ENCODE measurements at regions not wholly inside any gene's neighbourhood (a gene's known extent, or its start where the extent isn't known, plus 50 kb on each side); places are given as distances from the start of the nearest gene placed in this dataset.

DNA sequence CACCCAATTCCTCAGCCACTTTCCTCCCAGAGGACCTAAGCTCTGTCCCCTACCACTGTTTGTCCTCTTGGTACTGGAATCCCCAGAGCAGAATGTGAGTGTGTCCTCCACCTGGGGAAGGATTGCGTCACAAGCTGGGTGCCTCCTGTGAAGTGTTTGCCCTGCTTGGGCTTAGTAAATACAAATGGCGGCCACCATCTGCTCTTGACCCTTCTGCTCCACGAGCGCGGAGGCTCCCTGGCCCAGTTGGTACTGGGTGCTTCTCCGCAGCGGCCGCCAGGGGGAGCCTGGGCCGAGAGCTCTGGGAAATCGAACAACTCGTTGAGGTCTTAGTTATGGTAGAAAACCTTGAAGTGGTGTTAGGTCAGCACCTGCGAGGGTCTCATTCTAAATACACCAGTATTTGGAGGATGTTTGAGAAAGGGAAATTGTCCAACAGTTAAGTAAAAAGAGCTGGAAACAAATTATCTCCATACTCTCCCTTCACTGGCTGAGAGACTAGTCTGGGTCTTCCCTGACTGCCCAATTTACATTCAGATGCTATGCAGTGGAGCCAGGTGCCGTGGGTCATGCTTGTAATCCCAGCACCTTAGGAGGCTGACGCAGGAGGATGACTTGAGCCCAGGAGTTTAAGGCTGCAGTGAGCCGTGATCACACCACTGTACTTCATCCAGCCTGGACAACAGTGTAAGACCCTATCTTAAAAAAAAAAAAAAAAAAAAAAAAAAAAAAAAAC, 74.6 kb upstream of the TEAD1 start (continued):
- TF ChIP-seq, protein P1, sequence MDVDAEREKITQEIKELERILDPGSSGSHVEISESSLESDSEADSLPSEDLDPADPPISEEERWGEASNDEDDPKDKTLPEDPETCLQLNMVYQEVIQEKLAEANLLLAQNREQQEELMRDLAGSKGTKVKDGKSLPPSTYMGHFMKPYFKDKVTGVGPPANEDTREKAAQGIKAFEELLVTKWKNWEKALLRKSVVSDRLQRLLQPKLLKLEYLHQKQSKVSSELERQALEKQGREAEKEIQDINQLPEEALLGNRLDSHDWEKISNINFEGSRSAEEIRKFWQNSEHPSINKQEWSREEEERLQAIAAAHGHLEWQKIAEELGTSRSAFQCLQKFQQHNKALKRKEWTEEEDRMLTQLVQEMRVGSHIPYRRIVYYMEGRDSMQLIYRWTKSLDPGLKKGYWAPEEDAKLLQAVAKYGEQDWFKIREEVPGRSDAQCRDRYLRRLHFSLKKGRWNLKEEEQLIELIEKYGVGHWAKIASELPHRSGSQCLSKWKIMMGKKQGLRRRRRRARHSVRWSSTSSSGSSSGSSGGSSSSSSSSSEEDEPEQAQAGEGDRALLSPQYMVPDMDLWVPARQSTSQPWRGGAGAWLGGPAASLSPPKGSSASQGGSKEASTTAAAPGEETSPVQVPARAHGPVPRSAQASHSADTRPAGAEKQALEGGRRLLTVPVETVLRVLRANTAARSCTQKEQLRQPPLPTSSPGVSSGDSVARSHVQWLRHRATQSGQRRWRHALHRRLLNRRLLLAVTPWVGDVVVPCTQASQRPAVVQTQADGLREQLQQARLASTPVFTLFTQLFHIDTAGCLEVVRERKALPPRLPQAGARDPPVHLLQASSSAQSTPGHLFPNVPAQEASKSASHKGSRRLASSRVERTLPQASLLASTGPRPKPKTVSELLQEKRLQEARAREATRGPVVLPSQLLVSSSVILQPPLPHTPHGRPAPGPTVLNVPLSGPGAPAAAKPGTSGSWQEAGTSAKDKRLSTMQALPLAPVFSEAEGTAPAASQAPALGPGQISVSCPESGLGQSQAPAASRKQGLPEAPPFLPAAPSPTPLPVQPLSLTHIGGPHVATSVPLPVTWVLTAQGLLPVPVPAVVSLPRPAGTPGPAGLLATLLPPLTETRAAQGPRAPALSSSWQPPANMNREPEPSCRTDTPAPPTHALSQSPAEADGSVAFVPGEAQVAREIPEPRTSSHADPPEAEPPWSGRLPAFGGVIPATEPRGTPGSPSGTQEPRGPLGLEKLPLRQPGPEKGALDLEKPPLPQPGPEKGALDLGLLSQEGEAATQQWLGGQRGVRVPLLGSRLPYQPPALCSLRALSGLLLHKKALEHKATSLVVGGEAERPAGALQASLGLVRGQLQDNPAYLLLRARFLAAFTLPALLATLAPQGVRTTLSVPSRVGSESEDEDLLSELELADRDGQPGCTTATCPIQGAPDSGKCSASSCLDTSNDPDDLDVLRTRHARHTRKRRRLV (CRISPR knock-in tag; IDR thresholded peaks at IDR 0.05) = 0 out of 2 replicates have a peak, but pooled peaks have one; percentile 32
- TF ChIP-seq CREB1 (IDR thresholded peaks at IDR 0.05) (peak; percentile 60), CREB1 (CRISPR knock-in tag; IDR thresholded peaks at IDR 0.05) (peak; percentile 74), HES4 (CRISPR knock-in tag; IDR thresholded peaks at IDR 0.05; ENCODE audit: borderline replicate concordance) (no peak), MTF1 (CRISPR knock-in tag; IDR thresholded peaks at IDR 0.05) (no peak), NR1H2 (CRISPR knock-in tag; IDR thresholded peaks at IDR 0.05; ENCODE audit: borderline replicate concordance, low read depth) (no peak), SRY (CRISPR knock-in tag; IDR thresholded peaks at IDR 0.05) (no peak), PRMT3 (CRISPR knock-in tag; IDR thresholded peaks at IDR 0.05; ENCODE audit: borderline replicate concordance, low read depth) (no peak), ZNF878 (CRISPR knock-in tag; IDR thresholded peaks at IDR 0.05) (no peak), SCMH1 (CRISPR knock-in tag; IDR thresholded peaks at IDR 0.05; ENCODE audit: borderline replicate concordance) (no peak), AFF4 (CRISPR knock-in tag; IDR thresholded peaks at IDR 0.05) (no peak), IRX3 (CRISPR knock-in tag; IDR thresholded peaks at IDR 0.05; ENCODE audit: borderline replicate concordance, low read depth) (0 out of 2 replicates have a peak, but pooled peaks have one; percentile 66), EZH2 (conservative IDR thresholded peaks at IDR 0.05; ENCODE audit: low read depth, low read length) (no peak), ZKSCAN8 (CRISPR knock-in tag; IDR thresholded peaks at IDR 0.05; ENCODE audit: borderline replicate concordance) (peak; percentile 81), ZNF672 (CRISPR knock-in tag; IDR thresholded peaks at IDR 0.05) (no peak), CHD2 (IDR thresholded peaks at IDR 0.05; ENCODE audit: low read depth, low read length) (no peak), NR2F6 (IDR thresholded peaks at IDR 0.05) (peak; percentile 94), NR2F6 (CRISPR knock-in tag; IDR thresholded peaks at IDR 0.05) (peak; percentile 99), ZNF24 (IDR thresholded peaks at IDR 0.05) (0 out of 2 replicates have a peak, but pooled peaks have one; percentile 21)
- TF ChIP-seq, protein P2, sequence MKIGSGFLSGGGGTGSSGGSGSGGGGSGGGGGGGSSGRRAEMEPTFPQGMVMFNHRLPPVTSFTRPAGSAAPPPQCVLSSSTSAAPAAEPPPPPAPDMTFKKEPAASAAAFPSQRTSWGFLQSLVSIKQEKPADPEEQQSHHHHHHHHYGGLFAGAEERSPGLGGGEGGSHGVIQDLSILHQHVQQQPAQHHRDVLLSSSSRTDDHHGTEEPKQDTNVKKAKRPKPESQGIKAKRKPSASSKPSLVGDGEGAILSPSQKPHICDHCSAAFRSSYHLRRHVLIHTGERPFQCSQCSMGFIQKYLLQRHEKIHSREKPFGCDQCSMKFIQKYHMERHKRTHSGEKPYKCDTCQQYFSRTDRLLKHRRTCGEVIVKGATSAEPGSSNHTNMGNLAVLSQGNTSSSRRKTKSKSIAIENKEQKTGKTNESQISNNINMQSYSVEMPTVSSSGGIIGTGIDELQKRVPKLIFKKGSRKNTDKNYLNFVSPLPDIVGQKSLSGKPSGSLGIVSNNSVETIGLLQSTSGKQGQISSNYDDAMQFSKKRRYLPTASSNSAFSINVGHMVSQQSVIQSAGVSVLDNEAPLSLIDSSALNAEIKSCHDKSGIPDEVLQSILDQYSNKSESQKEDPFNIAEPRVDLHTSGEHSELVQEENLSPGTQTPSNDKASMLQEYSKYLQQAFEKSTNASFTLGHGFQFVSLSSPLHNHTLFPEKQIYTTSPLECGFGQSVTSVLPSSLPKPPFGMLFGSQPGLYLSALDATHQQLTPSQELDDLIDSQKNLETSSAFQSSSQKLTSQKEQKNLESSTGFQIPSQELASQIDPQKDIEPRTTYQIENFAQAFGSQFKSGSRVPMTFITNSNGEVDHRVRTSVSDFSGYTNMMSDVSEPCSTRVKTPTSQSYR (CRISPR knock-in tag; IDR thresholded peaks at IDR 0.05; ENCODE audit: borderline replicate concordance) = peak; percentile 71; the same call in 1 of the 2 replicates

Measured in HepG2 (cell line).